AG09309 (cell line): ENCODE measurements at regions not wholly inside any gene's neighbourhood (a gene's known extent, or its start where the extent isn't known, plus 50 kb on each side); places are given as distances from the start of the nearest gene placed in this dataset.
"Not testable (repeated sequence)": the region's sequence is repeated elsewhere in the genome, so short reads cannot be mapped to it uniquely, and the experiment has no call there.

Experiments used
- DNase-seq: peaks from one replicate; pipeline ENCODE4 v3.0.0-alpha.2; 2010; ENCODE audit warnings: low read depth
- H3K4me3 ChIP-seq: 2 replicates; pipeline ENCODE4 v1.5.1; 2011; ENCODE audit warnings: mild to moderate bottlenecking, low read depth, low read length, moderate library complexity; ENCODE audit not compliant: control insufficient read depth
- CTCF ChIP-seq: IDR thresholded peaks from 2 replicates; pipeline ENCODE4 v1.5.1; 2011; ENCODE audit warnings: mild to moderate bottlenecking, low read depth, low read length, inconsistent platforms; ENCODE audit not compliant: insufficient read depth, control insufficient read depth; ENCODE audit errors: missing control alignments

- TF ChIP-seq CTCF = no peak
- no peak overlapping the region for H3K4me3 ChIP-seq
- DNase-seq = no peak
Measured at GRCh38 chr4:160567634-160568033, 1464.8 kb downstream of the RAPGEF2 start.

GRCh38 chr4:160570271-160570670, 1467.4 kb downstream of the RAPGEF2 start:
- DNase-seq = no peak
- TF ChIP-seq CTCF = no peak
- H3K4me3 ChIP-seq = no peak overlapping the region

GRCh38 chr4:160574272-160574671, 1471.4 kb downstream of the RAPGEF2 start:
- DNase-seq = not testable (repeated sequence)

GRCh38 chr4:160580581-160580980, 1477.7 kb downstream of the RAPGEF2 start:
- DNase-seq = no peak
- TF ChIP-seq CTCF = no peak
- no peak overlapping the region for H3K4me3 ChIP-seq

More at GRCh38 chr4:160574272-160574671, 1471.4 kb downstream of the RAPGEF2 start:
- H3K4me3 ChIP-seq = not testable (repeated sequence)

- H3K4me3 ChIP-seq = no peak overlapping the region
- TF ChIP-seq CTCF = no peak
- no peak for DNase-seq
Measured at GRCh38 chr4:160592258-160592657, 1489.4 kb downstream of the RAPGEF2 start.

GRCh38 chr4:160595646-160596045, 1492.8 kb downstream of the RAPGEF2 start:
- H3K4me3 ChIP-seq = no peak overlapping the region
- DNase-seq = no peak
- TF ChIP-seq CTCF = no peak

GRCh38 chr4:160604541-160604940, 1501.7 kb downstream of the RAPGEF2 start:
- no peak for DNase-seq
- H3K4me3 ChIP-seq = no peak overlapping the region
- TF ChIP-seq CTCF = no peak
